H1 (cell line): ENCODE measurements at regions not wholly inside any gene's neighbourhood (a gene's known extent, or its start where the extent isn't known, plus 50 kb on each side); places are given as distances from the start of the nearest gene placed in this dataset.

ENCODE experiments used
- ASH2L ChIP-seq: fragments of 200-600, 300-600 bp; sonication (generic); IDR thresholded peaks from one replicate; pipeline ENCODE4 v1.7.1; 2017; ENCODE audit warnings: low read length
- PHF8 ChIP-seq: fragments of 200-600 bp; sonication (generic); conservative IDR thresholded peaks from 2 replicates; pipeline ENCODE4 v1.7.1; 2012; ENCODE audit warnings: low read depth, mild to moderate bottlenecking, inconsistent platforms, low read length, moderate library complexity
- SUZ12 ChIP-seq: fragments of 200-600 bp; sonication (generic); IDR thresholded peaks from 2 replicates; pipeline ENCODE4 v1.6.1; 2012; ENCODE audit warnings: mild to moderate bottlenecking, inconsistent platforms, low read length, moderate library complexity, mixed read lengths

- TF ChIP-seq SUZ12: no peak
- no peak for TF ChIP-seq PHF8
- no peak for TF ChIP-seq ASH2L
Observed at GRCh38 chr6:156582509-156582992, 194.6 kb upstream of the ARID1B start (continued).
